Fibroblast of mammary gland (primary cell): ENCODE measurements at regions not wholly inside any gene's neighbourhood (a gene's known extent, or its start where the extent isn't known, plus 50 kb on each side); places are given as distances from the start of the nearest gene placed in this dataset.

Experiments
- DNase-seq: peaks from one replicate; pipeline ENCODE4 v3.0.0-alpha.2; 2010; ENCODE audit warnings: low read depth
- H3K4me3 ChIP-seq: 2 replicates; pipeline ENCODE4 v1.5.1; 2011; ENCODE audit warnings: low read depth, mild to moderate bottlenecking, low read length, moderate library complexity; ENCODE audit not compliant: control insufficient read depth
- TF ChIP-seq, protein P1 (sequence below): conservative IDR thresholded peaks from 2 replicates; pipeline ENCODE4 v1.5.1; 2011; ENCODE audit warnings: low read depth, low read length, inconsistent platforms; ENCODE audit not compliant: control insufficient read depth, insufficient read depth

GRCh38 chr1:66437136-66437401 is 96.9 kb upstream of the SGIP1 start:
- no peak for DNase-seq
- H3K4me3 ChIP-seq, result no peak overlapping the region
- TF ChIP-seq, protein P1, sequence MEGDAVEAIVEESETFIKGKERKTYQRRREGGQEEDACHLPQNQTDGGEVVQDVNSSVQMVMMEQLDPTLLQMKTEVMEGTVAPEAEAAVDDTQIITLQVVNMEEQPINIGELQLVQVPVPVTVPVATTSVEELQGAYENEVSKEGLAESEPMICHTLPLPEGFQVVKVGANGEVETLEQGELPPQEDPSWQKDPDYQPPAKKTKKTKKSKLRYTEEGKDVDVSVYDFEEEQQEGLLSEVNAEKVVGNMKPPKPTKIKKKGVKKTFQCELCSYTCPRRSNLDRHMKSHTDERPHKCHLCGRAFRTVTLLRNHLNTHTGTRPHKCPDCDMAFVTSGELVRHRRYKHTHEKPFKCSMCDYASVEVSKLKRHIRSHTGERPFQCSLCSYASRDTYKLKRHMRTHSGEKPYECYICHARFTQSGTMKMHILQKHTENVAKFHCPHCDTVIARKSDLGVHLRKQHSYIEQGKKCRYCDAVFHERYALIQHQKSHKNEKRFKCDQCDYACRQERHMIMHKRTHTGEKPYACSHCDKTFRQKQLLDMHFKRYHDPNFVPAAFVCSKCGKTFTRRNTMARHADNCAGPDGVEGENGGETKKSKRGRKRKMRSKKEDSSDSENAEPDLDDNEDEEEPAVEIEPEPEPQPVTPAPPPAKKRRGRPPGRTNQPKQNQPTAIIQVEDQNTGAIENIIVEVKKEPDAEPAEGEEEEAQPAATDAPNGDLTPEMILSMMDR, result no peak

DNA sequence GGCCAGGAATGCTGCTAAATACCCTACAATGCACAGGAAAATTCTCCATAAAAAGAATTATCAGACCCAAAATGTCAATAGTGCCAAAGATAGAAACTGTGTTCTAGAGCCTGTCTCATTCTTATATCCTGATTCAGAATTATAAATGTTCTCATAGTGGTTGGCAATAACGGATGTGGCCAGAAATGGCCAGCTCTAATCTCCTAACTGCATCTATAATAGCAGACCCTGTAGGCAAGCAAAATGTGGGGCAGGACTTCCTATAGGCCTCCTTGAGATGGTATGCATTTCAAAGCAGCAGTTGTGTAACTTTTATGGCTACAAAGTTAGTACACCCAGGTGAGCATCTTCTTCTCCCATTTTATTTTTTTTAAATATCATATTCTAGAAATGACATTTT is 95.9 kb upstream of the SGIP1 start:
- DNase-seq, result no peak
- H3K4me3 ChIP-seq, result no peak overlapping the region
- TF ChIP-seq, protein P1, result no peak

DNA sequence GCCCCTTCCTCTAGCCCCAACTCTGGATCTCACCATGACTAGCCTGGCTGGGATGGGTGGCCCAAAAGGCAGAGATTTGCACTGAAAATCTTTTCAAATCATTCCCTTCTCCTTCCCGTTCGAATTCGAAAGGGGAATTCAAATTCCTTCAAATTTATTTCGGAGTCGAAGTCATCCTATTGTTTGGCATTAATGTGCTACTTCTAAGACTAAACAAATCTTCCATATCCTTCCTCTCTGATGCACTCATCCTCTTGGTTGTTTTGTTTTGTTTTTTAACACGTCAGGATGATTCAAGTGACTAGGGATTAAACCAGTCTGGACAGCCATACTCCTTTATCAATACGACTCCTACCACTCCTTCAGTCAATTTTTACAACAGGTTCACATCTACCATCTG is 95.5 kb upstream of the SGIP1 start:
- H3K4me3 ChIP-seq, result no peak overlapping the region
- TF ChIP-seq, protein P1, result no peak
- peak; percentile 33 for DNase-seq

DNA sequence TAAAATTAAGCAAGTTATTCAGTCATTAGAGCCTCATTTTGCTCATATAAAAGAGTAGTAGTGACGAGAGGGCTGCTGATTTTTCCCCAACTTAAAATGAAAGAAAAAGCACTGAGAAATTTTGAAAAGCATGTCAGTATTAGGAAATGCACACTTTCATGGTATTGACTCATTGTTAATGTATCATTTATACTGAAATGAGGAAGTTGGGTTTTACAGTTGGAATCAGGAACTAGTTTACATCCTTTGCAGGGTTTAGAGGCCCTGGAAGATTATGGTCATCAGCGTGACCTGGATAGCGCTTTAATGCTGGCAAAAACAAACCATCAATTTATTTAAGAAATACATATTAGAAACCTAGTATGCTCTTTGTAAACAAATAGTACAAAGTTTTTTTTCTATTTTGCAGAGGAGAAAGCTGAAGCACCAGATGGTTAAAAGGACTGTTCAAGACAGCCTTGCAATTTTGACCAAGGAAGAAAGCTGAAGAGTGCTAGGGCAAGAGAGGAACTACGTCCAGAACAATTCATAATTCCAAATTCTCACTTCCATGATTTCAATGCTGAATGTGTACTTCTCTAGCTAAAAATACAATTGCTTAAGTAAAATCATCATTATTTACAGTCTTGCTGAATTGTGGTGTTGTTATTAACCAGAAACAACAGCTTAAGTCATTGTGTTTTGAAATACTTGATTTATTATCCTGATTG is 94.8 kb upstream of the SGIP1 start:
- peak; percentile 64 for DNase-seq
- TF ChIP-seq, protein P1, result no peak
- H3K4me3 ChIP-seq, result no peak overlapping the region

DNA sequence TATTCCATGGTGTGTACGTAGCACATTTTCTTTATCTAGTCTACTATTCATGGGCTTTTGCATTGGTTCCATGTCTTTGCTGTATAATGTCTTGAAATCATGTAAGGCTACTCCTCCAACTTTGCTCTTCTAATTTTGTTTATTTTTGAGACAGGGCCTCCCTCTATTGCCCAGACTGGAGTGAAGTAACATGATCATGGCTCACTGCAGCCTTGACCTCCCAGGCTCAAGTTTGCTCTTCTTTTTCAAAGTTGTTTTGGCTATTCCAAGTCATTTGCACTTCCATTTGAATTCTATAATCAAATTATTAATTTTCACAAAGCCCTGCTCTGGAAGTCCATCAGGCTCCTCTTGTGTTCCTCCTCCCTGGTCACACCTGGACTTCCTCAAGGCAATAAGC is 90.2 kb upstream of the SGIP1 start:
- TF ChIP-seq, protein P1, result no peak
- H3K4me3 ChIP-seq, result no peak overlapping the region
- no peak for DNase-seq

DNA sequence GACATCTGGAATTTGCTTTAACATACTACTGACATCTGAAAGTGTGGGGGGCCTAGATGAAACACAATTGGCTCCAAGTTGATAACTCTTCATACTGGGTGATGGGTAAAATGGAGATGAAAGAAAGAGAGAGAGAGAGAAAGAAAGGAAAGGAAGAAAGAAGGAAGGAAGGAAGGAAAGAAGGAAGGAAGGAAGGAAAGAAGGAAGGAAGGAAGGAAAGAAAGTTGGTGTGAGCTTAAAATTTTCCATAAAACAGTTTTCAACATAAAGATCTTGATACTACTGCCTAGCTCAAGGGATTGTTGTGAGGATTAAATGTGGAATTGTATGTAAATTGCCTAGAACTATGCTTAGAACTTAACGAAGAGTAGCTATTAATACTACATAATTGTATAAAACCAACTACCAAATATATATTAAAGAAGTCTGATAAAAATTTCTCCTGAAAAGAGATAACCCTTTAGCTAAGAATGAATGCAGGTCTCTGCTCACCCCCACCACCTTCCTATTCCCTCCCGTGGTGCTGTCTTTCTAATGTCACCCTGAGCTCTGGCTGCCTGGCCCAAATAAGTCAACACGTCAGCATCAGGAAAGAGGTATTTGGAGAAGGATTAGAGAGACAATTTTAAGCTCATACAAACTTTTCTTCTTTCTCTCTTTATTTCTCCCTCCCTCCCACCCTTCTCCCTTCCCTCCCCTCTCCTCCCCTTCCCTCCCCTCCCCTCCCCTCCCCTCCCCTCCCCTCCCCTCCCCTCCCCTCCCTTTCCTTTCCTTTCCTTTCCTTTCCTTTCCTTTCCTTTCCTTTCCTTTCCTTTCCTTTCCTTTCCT is 89.3 kb upstream of the SGIP1 start:
- DNase-seq, result no peak
- no peak overlapping the region for H3K4me3 ChIP-seq
- TF ChIP-seq, protein P1, result no peak
